Common myeloid progenitor, CD34-positive (primary cell): ENCODE measurements at regions not wholly inside any gene's neighbourhood (a gene's known extent, or its start where the extent isn't known, plus 50 kb on each side); places are given as distances from the start of the nearest gene placed in this dataset.

Experiments
- CTCF ChIA-PET: fragments of 350-600 bp; sonication (Branson Sonifier 250); formaldehyde crosslinking; loops from one replicate; lab custom pipeline; 2021; ENCODE audit warnings: antibody characterized with exemption; lab: Charles Lee
- POLR2A ChIA-PET: fragments of 350-600 bp; sonication (Branson Sonifier 250); formaldehyde crosslinking; loops from one replicate; lab custom pipeline; 2021; ENCODE audit warnings: antibody characterized with exemption; lab: Charles Lee
- DNase-seq, 3 donors: peaks; one replicate each; pipeline versions ENCODE4 v3.0.0 to v3.0.0-alpha.2; 2013
- H3K27ac ChIP-seq, 2 experiments: 1 replicate in 1 of 2; 2 replicates in 1 of 2; pipeline ENCODE4 v1.7.0; 2013; ENCODE audit warnings: inconsistent platforms in 2 of 2, low read length in 2 of 2, mild to moderate bottlenecking in 2 of 2, low read depth in 1 of 2, moderate library complexity in 1 of 2; ENCODE audit not compliant: severe bottlenecking in 2 of 2, insufficient read depth in 1 of 2, poor library complexity in 1 of 2
- H3K27me3 ChIP-seq, 5 experiments: replicated peaks in 2 of 5; 1 replicate in 3 of 5; 2 replicates in 2 of 5; pipeline versions ENCODE4 v1.6.1 to v1.7.0; 2013; ENCODE audit warnings: low read length in 4 of 5, mild to moderate bottlenecking in 2 of 5, moderate library complexity in 2 of 5, inconsistent platforms in 1 of 5; ENCODE audit not compliant: insufficient read depth in 5 of 5, control insufficient read depth in 4 of 5
- H3K36me3 ChIP-seq, 4 experiments: 1 replicate in 2 of 4; 2 replicates in 2 of 4; pipeline versions ENCODE4 v1.6.1 to v1.7.0; 2013; ENCODE audit warnings: low read length in 3 of 4, control low read depth in 1 of 4, mild to moderate bottlenecking in 1 of 4; ENCODE audit not compliant: control insufficient read depth in 4 of 4, insufficient read depth in 4 of 4
- H3K4me1 ChIP-seq, 4 experiments: 1 replicate in 3 of 4; 2 replicates in 1 of 4; pipeline versions ENCODE4 v1.6.1 to v1.7.1; 2013; ENCODE audit warnings: low read length in 3 of 4, mild to moderate bottlenecking in 3 of 4, control low read depth in 1 of 4, inconsistent platforms in 1 of 4, moderate library complexity in 1 of 4; ENCODE audit not compliant: control insufficient read depth in 4 of 4, insufficient read depth in 4 of 4; ENCODE audit errors: control extremely low read depth in 1 of 4
- H3K4me3 ChIP-seq, 7 experiments: 1 replicate in 4 of 7; 2 replicates in 3 of 7; pipeline versions ENCODE4 v1.5.1 to v1.7.0; 2013; ENCODE audit warnings: mild to moderate bottlenecking in 7 of 7, low read length in 6 of 7, moderate library complexity in 6 of 7, inconsistent platforms in 2 of 7, low read depth in 2 of 7, control low read depth in 1 of 7; ENCODE audit not compliant: insufficient read depth in 4 of 7, control insufficient read depth in 1 of 7; ENCODE audit errors: extremely low read depth in 1 of 7
- H3K9me3 ChIP-seq, 5 experiments: 1 replicate in 4 of 5; 2 replicates in 1 of 5; pipeline versions ENCODE4 v1.6.1 to v1.7.1; 2013; ENCODE audit warnings: low read length in 4 of 5, mild to moderate bottlenecking in 2 of 5, inconsistent platforms in 1 of 5, low read depth in 1 of 5, moderate library complexity in 1 of 5; ENCODE audit not compliant: control insufficient read depth in 4 of 5, insufficient read depth in 2 of 5; ENCODE audit errors: control extremely low read depth in 1 of 5
- WGBS: methylation state at CpG from one replicate; pipeline ENCODE4 v1.1.5; 2013; ENCODE audit not compliant: insufficient coverage; 5-methylcytosine and 5-hydroxymethylcytosine counted together

DNA sequence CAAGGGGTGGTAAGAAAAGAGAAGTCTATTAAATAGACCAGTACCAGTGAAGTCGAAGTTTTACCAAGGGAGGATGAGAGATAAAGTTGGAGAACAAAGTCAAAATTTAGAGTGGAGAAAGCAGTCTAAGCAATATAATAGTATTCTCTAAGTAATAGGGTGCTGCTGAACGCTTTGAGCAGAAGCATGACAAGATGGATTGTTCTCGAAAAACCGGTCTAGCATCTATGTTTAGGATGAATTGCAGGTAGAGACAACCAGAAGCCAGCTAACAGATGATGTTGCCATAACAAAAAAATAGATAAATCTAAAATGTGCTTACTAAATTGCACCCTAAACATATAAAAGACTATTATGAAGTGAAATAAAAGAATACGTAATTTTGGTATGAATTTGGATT, 237.0 kb downstream of the PRELID2 start:
- Histone ChIP-seq H3K27ac (no peak overlapping the region), H3K27me3 (no peaks in the 10 kb centered on the region), H3K4me3 (no peak overlapping the region), H3K9me3 (no peaks in the 10 kb centered on the region), H3K36me3 (no peaks in the 10 kb centered on the region), H3K4me1 (no peaks in the 10 kb centered on the region)
- ChIA-PET CTCF (no interaction called here), POLR2A (no interaction called here)
- DNase-seq: no peak
- WGBS: 100% methylated on average over 1 of the region's 5 CpGs

GRCh38 chr5:145591578-145591977, 243.6 kb downstream of the PRELID2 start:
- WGBS: no CpG with 5 or more reads among the region's 1 CpG
- H3K9me3 ChIP-seq: no peaks in the 10 kb centered on the region
- no peaks in the 10 kb centered on the region for H3K27me3 ChIP-seq
- CTCF ChIA-PET: no interaction called here
- no peak overlapping the region for H3K4me3 ChIP-seq
- no peaks in the 10 kb centered on the region for H3K36me3 ChIP-seq
- H3K27ac ChIP-seq: no peak overlapping the region
- no peaks in the 10 kb centered on the region for H3K4me1 ChIP-seq
- DNase-seq: no peak
- POLR2A ChIA-PET: no interaction called here

GRCh38 chr5:145589063-145589462, 246.1 kb downstream of the PRELID2 start:
- DNase-seq: no peak
- no peaks in the 10 kb centered on the region for H3K9me3 ChIP-seq
- POLR2A ChIA-PET: no interaction called here
- no peak overlapping the region for H3K4me3 ChIP-seq
- H3K27me3 ChIP-seq: no peaks in the 10 kb centered on the region
- H3K27ac ChIP-seq: no peak overlapping the region
- CTCF ChIA-PET: no interaction called here
- H3K36me3 ChIP-seq: no peaks in the 10 kb centered on the region
- no peaks in the 10 kb centered on the region for H3K4me1 ChIP-seq
- no CpG with 5 or more reads among the region's 2 CpGs for WGBS

GRCh38 chr5:145588558-145588957, 246.6 kb downstream of the PRELID2 start:
- CTCF ChIA-PET: no interaction called here
- no CpG with 5 or more reads among the region's 2 CpGs for WGBS
- no peaks in the 10 kb centered on the region for H3K27me3 ChIP-seq

GRCh38 chr5:145588113-145588512, 247.0 kb downstream of the PRELID2 start:
- no peak overlapping the region for H3K4me3 ChIP-seq
- DNase-seq: no peak
- no CpG with 5 or more reads among the region's 4 CpGs for WGBS
- H3K4me1 ChIP-seq: no peaks in the 10 kb centered on the region
- ChIA-PET POLR2A (no interaction called here), CTCF (no interaction called here)
- no peak overlapping the region for H3K27ac ChIP-seq
- H3K9me3 ChIP-seq: no peaks in the 10 kb centered on the region
- H3K36me3 ChIP-seq: no peaks in the 10 kb centered on the region
- no peaks in the 10 kb centered on the region for H3K27me3 ChIP-seq

More at GRCh38 chr5:145588558-145588957, 246.6 kb downstream of the PRELID2 start:
- Histone ChIP-seq H3K36me3 (no peaks in the 10 kb centered on the region), H3K4me1 (no peaks in the 10 kb centered on the region), H3K4me3 (no peak overlapping the region), H3K27ac (no peak overlapping the region), H3K9me3 (no peaks in the 10 kb centered on the region)
- POLR2A ChIA-PET: no interaction called here
- no peak for DNase-seq

GRCh38 chr5:145587710-145588109, 247.4 kb downstream of the PRELID2 start:
- CTCF ChIA-PET: no interaction called here
- DNase-seq: no peak
- no CpG with 5 or more reads among the region's 1 CpG for WGBS
- Histone ChIP-seq H3K36me3 (no peaks in the 10 kb centered on the region), H3K9me3 (no peaks in the 10 kb centered on the region), H3K4me1 (no peaks in the 10 kb centered on the region), H3K27ac (no peak overlapping the region), H3K4me3 (no peak overlapping the region), H3K27me3 (no peaks in the 10 kb centered on the region)
- POLR2A ChIA-PET: no interaction called here

DNA sequence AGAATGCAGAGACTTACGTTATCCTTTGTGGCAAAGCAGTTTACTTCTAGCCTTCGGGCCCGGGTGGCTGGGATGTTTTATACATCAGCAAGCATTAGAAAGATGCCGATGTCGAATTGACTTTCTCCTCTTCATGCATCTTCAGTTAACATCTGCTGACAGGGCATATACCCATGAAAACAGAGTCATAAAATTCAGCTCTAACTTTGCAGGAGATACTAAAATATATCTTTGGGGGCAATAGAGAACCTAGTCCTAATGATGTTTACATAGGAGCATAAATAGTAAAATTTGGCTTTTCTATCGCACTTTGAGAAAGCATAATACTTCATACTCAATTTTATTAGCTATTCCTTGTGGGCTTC, 247.9 kb downstream of the PRELID2 start:
- Histone ChIP-seq H3K27ac (no peak overlapping the region), H3K9me3 (no peaks in the 10 kb centered on the region), H3K4me3 (no peak overlapping the region), H3K4me1 (no peaks in the 10 kb centered on the region), H3K27me3 (no peaks in the 10 kb centered on the region), H3K36me3 (no peaks in the 10 kb centered on the region)
- no peak for DNase-seq
- POLR2A ChIA-PET: no interaction called here
- WGBS: 100% methylated on average over 5 of the region's 6 CpGs
- CTCF ChIA-PET: no interaction called here
